Uterus (tissue), 2 donors: ENCODE measurements at regions not wholly inside any gene's neighbourhood (a gene's known extent, or its start where the extent isn't known, plus 50 kb on each side); places are given as distances from the start of the nearest gene placed in this dataset.

ENCODE experiments used
- POLR2A ChIP-seq, 2 donors: fragments of 450-650 bp; IDR thresholded peaks; one replicate each; pipeline ENCODE4 v1.6.1; 2016; ENCODE audit warnings: antibody characterized with exemption in 2 of 2, mild to moderate bottlenecking in 1 of 2, moderate library complexity in 1 of 2
- TF ChIP-seq, protein P1 (sequence below), 4 experiments: fragments of 200-600 bp in 2 of 4; fragments of 450-650 bp in 2 of 4; sonication (generic) in 2 of 4; IDR thresholded peaks; one replicate each; pipeline ENCODE4 v1.5.1; 2016 to 2019; ENCODE audit warnings: antibody characterized with exemption in 4 of 4, mild to moderate bottlenecking in 2 of 4, moderate library complexity in 1 of 4

GRCh38 chr20:51193066-51193772 is 170.3 kb upstream of the KCNG1 start:
- TF ChIP-seq, protein P1, sequence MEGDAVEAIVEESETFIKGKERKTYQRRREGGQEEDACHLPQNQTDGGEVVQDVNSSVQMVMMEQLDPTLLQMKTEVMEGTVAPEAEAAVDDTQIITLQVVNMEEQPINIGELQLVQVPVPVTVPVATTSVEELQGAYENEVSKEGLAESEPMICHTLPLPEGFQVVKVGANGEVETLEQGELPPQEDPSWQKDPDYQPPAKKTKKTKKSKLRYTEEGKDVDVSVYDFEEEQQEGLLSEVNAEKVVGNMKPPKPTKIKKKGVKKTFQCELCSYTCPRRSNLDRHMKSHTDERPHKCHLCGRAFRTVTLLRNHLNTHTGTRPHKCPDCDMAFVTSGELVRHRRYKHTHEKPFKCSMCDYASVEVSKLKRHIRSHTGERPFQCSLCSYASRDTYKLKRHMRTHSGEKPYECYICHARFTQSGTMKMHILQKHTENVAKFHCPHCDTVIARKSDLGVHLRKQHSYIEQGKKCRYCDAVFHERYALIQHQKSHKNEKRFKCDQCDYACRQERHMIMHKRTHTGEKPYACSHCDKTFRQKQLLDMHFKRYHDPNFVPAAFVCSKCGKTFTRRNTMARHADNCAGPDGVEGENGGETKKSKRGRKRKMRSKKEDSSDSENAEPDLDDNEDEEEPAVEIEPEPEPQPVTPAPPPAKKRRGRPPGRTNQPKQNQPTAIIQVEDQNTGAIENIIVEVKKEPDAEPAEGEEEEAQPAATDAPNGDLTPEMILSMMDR (IDR thresholded peaks at IDR 0.05), result no peak
- no peak for TF ChIP-seq POLR2A (IDR thresholded peaks at IDR 0.05)
